SW480 (cell line): ENCODE measurements at regions not wholly inside any gene's neighbourhood (a gene's known extent, or its start where the extent isn't known, plus 50 kb on each side); places are given as distances from the start of the nearest gene placed in this dataset.

Experiments
- DNase-seq: peaks from one replicate; pipeline ENCODE4 v3.0.0-alpha.2; 2016; ENCODE audit warnings: low spot score

DNA sequence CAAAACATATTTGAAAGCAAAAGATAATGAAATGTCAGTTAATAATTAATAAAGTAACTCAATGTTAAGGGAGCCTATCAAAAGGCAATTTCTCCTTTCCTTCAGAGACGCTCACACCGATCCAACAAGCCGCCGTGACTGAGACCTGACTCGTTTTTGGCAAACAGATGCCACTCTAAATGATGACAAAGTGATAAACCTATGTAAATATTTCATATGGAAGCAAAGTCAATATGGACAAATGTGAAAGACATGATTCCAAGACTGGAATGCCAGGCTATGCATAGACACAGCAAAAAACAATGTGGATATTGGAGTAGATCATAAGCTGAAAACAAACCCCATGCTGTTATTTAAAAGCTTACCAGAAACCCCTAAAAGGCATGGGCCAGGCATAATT lies 137.2 kb upstream of the SUCLG2 start:
- DNase-seq = no peak

DNA sequence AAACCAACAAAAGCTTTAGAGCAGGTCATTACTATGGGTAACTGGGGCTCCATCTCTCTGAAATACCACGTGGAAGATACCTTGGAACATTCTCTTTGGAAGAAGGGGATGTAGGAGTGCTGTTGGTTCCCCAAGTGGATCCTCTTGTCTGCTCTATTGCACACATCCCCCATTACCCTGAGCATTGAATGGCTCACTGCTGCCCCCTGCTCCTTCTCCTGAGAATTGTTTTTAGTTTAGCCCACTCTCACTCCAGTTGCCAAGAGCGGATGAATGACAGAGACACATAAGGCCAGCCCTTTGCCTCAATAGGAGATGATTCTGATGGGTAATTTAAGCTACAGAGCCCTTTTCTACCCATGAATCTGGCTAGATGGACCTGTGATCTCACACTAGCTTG lies 135.6 kb upstream of the SUCLG2 start:
- peak; percentile 36 for DNase-seq

DNA sequence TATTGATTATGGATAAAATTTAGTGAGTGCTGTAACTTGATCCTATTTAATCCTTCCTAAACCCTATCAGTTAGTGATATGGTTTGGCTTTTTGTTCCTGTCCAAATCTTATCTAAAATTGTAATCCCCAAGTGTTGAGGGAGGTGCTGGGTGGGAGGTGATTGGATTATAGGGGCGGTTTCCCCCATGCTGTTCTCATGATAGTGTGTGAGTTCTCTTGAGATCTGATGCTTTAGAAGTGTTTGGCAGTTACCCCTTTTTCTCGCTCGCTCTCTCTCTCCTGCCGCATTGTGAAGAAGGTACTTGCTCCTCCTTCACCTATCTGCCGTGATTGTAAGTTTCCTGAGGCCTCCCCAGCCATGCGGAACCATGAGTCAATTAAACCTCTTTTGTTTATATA lies 134.0 kb upstream of the SUCLG2 start:
- DNase-seq = no peak

DNA sequence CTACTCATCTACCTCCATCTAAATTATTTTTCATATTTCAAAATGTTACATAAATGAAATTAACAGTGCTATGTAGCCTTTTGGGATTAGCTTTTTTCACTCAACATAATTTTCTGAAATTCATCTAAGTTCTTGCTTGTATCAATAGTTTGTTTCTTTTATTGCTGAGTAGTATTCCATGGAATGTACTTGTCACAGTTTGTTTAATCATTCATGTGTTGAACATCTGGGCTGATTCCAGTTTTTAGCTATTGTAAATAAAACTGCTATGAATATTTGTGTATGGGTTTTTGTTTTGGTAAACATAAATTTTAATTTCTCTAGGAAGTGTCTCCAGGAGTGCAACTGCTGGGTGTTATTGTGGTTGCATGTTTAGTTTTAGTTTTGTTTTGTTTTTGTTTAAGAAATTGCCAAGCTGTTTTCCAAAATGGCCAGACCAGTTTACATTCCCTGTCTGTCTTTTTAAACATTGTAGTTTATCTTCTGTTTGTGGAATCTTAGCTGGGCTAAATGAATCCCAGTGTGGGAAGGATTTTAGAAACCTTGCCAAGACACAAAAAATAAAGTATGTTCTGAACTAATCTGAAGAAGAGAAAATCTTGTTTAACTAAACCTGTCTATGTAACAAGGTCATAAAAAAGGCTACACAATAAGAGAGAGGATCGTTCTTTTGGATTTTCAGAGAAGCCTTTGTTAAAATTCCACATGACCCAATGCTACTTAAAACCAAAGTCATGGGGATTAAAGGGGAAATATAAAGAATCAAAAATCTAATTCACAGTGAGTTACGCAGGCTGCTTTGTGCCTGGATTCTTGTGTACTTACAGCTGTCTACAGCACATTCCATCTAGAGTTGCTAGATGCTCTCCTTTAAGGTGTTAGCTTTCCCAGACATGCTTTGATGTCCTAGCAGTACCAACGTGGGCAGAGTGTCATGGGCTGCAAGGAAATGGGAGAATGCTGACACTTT lies 129.2 kb upstream of the SUCLG2 start:
- DNase-seq = no peak

DNA sequence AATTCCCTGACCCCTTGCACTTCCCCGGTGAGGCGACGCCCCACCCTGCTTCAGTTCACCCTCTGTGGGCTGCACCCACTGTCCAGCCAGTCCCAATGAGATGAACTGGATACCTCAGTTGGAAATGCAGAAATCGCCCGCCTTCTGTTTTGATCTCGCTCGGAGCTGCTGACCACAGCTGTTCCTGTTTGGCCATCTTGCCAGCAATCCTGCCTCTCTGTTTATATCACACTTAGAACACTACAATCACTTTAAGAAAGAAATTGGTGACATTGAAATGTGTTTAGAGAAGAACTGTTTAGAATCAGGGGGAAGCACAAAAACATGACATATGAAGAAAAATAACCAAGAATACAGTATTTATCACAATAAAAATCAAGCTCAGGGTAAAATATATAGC lies 127.5 kb upstream of the SUCLG2 start:
- DNase-seq = no peak

DNA sequence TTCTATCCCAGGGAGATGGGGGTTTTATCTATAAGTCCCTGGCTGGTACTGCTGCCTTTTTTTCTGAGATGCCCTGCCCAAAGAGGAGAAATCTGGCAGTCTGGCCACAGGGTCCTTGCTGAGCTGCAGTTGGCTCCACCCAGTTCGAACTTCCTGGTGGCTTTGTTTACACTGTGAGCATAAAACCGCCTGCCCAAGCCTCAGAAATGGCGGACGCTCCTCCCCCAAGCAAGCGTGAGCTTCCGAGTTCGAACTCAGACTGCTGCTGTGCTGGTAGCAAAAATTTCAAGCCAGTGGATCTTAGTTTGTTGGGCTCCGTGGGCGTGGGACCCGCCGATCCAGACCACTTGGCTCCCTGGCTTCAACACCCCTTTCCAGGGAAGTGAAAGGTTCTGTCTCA lies 126.8 kb upstream of the SUCLG2 start:
- DNase-seq = no peak

DNA sequence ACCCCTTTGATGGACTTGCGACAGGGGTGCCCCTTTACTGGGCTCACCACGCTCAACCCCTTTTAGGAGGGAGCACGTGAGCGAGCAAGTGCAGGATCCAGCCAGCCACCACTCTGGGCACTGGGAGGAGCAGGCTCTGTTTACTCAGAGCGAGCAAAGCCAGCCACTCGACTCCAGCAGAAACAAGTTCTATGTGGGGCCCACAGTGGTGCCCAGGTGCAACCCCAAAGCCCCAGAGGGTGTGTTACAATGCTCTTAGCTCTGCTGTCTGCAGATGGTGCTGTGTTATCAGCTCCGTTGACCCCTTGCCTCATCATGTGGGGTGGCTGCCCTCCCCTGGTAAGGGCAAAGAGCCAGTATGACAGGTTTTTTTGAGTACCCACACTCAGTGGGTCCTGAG lies 120.3 kb upstream of the SUCLG2 start:
- no peak for DNase-seq

DNA sequence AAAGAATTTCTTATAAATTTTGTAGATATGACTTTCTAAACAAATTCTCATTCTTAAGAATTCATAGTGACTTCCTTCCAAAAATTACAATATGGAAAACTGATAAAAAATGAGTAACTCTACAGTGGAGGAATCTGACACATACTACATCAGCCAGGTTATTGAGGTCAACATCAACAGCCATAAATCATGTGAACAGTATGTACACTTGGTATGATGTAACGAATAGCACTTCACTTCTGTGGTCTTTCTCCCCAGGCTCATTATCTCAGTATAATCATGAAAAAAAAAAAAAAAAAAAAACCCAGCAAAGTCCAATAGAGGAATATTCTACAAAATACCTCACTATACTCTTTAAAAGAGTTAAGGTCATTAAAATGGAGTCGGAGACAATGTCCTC lies 111.2 kb upstream of the SUCLG2 start:
- DNase-seq = no peak

DNA sequence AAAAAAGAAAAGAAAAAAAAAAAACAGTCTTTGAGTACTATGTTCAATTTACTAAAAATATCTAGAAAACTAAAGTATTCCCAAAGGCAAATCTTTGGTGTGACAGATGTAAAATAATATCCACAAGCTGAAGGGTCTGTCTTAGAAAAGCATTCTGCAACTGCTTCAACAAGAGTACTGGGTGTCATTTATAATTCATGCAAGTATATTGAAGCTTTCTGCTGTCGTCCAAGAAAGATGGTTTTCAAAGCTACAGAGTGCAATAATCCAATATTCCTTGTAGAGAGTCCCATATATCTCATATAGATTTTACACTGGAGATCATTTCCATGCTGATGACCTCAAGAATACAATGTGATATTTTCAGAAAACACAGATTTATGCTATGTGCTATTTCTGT lies 90.9 kb upstream of the SUCLG2 start:
- DNase-seq = no peak

DNA sequence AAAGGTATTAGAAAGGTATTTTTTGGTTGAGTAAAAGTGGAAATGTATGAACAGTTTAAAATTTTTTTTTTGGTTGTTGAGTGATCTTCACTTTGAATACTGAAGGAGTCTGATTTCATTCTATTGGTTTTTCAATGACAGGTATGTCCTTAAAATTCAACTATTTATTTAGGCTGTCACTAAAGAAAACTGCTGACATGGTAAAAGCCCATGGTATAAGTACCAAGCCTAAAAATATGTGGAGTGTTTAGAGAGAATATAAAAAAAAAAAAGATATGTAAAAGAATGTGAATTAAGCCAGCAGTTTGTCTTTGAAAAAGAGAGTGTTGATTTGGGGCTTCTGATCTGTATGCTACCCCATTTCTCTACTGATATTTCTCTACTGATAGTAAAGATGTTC lies 90.3 kb upstream of the SUCLG2 start:
- DNase-seq = no peak

DNA sequence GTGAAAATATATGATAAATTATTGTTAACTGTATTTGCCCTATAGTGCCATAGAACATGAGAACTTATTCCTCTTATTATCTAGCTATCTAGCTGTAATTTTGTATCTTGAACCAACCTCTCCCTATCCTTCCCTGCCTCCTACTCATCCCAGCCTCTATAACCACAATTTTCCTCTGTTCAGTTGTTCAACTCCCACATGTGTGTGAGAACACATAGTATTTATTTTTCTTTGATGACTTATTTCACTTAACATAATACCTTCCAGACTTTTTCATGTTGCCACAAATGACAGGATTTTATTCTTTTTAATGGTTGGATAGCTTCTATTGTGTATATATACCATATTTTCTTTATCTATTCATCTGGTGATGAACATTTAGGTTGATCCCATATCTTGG lies 85.4 kb upstream of the SUCLG2 start:
- DNase-seq = no peak

DNA sequence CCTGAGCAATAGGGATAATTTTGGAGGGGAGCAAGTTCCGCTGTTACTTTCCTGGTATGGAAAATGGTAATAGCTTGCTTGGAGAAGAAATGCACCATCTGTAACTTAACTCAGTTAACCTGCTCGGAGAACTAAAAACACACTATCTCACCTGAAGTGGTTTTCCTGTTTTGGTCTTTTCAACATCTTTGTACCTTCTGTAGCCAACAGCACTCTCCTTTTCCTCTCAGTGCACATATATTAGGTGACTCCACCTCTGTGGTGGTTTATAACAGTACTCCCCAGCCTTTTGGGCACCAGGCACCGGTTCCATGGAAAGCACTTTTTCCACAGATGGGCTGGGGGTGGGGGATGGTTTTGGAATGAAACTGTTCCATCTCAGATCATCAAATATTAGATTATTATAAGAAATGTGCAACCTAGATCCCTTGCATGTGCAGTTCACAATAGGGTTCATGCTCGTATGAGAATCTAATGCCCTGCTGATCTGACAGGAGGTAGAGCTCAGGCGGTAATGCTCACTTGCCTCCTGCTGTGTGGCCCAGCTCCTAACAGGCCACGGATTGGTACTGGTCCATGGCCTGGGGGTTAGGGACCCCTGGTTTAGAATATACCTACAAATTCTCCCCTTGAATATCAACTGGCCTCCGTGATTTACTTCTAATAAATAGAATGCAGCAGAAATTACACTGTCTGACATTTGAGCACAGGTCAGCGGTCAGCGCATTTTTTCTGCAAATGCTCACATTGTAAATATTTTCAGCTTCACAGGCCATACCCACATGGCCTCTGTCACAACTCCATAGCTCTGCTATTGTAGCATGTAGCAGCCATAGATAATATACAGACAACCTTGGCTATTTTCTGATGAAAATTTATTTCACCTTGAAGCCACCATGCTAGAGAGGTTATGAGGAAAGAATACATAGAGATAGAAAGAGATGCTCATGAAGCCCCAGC lies 83.8 kb upstream of the SUCLG2 start:
- DNase-seq = no peak

DNA sequence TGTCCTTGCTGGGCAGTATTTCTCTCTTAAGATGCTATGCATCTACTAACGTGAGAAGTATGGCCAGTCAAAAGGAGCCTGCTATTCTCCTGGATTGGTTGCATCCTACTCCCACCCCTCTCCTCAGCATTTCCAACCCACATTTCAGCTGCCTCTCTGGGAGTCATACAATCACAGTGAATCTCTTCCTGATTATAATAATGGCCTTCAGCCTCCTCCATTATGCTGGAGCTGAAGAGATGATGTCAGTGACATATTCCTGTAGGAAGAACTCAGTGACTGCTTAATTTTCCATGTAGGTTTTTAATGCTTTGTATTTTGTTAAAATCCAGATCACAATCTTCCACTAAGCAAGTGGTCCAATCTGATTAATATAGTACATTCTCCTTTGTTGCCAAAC lies 82.7 kb upstream of the SUCLG2 start:
- no peak for DNase-seq

DNA sequence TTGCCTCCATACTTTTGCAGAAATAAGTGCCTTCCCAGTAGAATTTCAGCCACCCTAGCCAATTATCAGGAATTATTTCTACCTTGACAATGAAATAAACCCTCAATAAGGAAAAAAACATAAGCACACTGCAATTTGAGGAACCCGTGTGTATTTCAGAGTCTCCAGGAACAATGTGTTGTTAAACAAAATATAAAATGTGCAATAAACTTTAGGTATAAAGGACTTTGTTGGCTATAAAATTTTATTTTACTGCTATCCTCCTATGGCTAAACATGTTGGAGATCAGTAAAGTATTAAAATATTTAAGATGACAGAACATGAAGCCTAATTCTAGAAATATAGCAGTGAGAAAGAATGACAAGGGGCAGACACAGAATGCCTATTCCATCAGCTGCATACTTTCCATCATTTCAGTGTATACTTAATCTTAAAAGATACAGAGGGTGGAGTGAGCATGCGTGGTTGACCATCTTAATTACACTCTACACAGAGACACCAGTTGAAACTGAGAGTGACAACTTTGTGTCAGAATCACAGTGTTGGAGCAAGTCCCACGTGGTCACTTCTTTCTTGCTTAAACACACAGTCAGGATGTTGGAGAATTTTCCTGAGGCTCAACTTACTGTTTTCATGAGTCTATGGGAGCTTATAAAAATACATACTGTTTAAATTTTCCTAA lies 79.0 kb upstream of the SUCLG2 start:
- no peak for DNase-seq

DNA sequence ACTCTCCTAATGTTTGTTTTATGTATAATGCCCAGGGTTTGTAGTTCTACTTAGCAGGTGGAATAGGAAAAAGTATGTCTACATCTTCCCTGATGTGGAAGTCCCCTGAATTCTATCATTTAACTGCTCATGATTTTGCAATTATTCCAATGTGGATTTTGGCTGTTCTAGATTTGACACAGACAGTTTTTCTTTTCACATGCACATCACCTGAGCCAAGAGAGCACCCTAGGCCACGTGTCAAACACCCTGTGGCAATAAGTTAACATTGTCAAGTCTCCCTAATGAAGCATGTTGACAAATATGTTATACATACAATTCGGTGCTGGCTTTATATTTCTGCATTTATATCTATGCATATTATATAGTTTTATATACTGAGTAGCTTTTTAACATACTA lies 70.0 kb upstream of the SUCLG2 start:
- DNase-seq = no peak

DNA sequence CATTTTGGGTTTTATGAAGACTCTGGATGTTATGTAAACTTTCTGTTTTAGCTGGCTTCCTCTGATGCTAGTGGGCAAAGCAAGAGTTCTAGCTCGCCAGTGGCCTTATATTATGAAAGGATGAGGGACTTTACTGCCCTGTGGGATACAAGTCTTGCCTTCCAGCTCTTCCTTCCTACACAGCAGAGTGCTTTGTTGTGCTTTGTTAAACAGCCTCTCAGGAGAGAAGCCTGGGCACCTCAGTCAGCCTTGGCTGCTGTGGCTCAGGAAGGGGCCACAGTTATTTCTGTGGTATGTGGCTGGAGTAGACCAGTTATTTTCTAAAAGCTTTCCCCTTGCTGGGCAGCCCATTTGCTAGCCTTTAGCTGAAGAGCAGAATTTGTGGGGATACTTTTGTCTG lies 69.5 kb upstream of the SUCLG2 start:
- no peak for DNase-seq

DNA sequence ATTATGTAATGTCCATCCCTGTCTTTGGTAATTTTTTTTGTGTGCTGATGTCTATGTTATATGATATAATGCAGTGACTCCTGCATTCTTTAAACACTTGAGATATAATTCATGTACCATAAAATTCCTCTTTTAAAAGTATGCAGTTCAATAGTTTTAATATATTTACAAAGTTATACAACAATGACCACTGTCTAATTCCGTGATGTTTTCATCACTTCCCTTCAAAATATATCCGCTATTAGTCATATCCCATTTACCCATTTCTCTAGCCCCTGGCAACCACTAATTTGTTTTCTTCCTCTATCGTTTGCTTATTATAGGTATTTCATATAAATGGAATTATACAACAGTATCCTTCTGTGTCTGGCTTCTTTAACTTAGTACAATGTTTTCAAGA lies 64.9 kb upstream of the SUCLG2 start:
- no peak for DNase-seq

DNA sequence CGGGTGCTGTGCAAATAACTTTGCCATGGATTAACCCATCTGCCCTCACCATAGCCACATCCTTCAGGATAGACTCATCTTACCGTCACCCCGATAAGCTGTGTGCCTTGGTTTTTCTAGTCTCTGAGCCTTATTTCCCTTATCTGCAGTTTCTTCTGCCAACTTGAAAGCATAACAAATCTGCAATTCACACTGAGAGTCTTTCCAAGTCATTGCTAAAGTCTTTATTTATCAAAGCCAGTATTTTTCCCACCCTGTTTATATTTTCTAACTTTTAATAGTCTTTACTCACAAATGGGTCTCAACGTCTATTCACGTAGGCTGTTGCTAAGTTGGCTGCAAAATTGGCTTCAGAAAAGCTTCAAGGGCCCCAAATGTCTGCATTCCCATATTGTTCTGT lies 61.6 kb upstream of the SUCLG2 start:
- DNase-seq = no peak

DNA sequence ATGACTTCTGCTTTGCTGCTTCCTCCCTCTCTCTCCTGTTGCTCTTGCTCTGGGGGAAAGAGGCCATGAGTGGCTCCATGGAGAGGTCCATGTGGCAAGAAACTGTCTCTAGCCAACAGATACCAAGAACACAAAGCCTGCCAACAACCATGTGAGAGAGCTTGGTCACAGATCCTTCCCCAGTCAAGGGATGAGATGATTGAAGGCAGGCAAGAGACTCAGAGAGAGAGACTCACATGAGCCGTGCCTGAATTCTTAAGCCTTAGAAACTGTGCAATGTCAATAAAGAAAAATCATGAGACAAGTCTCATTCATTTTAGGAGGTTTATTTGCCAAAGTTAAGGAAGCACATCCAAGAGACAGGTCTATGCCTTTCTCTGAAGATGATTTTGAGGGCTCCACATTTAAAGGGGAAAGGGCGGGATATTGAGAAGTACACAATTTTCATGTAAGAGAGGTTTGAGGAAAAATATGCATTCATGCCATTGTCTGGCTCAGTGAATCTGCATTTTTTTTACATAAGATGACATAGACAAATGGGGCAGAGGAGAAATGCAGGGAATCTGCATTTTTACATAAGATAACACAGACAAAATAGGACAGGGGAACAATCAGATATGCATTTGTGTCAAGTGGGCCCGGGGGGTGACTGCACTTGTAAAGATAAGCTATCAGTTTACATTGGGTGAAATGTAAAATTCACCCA lies 59.5 kb upstream of the SUCLG2 start:
- DNase-seq = no peak

DNA sequence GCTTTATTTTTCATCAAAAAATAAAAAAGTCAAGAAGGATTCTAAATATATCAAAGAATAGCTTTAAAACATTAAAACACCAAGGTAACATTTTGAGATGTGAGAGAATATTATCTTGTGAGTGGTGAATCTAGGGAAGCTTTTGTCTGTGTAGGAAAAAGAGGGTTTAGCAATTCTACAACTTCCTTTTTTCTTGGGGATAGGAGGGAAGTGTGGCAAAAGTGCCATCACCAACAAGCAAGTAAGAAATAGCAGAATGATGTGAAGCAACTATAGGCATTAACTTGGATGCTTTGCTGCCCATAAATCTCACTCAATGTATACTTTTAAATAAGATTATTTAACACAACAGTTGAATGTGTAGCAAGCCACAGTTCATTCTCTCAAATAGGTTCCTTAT lies 57.8 kb upstream of the SUCLG2 start:
- DNase-seq = no peak

DNA sequence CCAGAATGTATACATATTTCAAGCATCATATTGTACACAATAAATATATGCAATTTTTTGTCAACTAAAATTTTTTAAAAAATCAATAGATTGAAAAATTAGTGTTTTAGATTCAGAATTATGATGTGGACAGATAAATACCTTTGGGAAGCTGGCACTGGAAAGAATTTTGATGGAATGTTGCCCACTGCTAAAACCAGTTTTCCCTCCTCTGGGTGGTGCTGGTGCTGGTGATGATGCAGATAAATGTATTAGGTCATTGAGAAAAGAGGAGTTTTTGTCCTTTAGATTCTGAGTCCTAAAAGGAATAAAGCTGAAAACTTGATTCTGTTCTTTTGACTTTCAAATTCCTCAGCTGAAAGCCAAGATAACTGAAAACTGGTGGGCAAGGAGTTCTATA lies 56.0 kb upstream of the SUCLG2 start:
- no peak for DNase-seq

DNA sequence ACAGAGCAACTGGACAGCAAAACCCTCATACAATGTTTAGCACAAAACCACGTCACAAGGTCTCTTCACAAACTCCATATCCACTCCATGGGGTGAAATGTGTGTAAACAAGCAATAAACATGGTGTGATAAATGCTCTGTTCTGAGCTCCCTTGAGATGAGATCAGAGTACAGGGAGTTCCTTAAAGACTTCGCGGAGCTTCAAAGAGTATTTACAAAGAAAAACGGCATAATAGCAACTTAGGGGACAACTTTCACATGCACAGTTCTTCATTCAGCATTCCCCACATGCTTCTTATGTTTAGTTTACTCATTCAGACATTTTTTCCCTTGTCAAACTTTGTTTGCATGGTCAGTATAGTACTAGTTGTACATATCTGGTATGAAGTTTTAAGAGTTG lies 52.5 kb upstream of the SUCLG2 start:
- DNase-seq = no peak
